GM23248 (cell line): ENCODE measurements at regions not wholly inside any gene's neighbourhood (a gene's known extent, or its start where the extent isn't known, plus 50 kb on each side); places are given as distances from the start of the nearest gene placed in this dataset.

ENCODE experiments used
- DNase-seq: peaks from one replicate; pipeline ENCODE4 v3.0.0-alpha.2; 2015
- H2AFZ ChIP-seq: fragments of 200-600 bp; sonication (generic); 2 replicates; pipeline ENCODE4 v1.6.1; 2016; ENCODE audit warnings: antibody characterized with exemption
- H3F3A ChIP-seq: fragments of 200-600 bp; sonication (generic); 2 replicates; pipeline ENCODE4 v1.6.1; 2016; ENCODE audit warnings: mild to moderate bottlenecking, antibody characterized with exemption, mixed run types; ENCODE audit not compliant: insufficient read depth
- H3K27ac ChIP-seq: fragments of 200-600 bp; sonication (generic); 2 replicates; pipeline ENCODE4 v1.5.1; 2016; ENCODE audit warnings: mild to moderate bottlenecking
- H3K27me3 ChIP-seq: fragments of 200-600 bp; sonication (generic); replicated peaks from 2 replicates; pipeline ENCODE4 v1.6.1; 2016; ENCODE audit warnings: mild to moderate bottlenecking; ENCODE audit not compliant: insufficient read depth
- H3K36me3 ChIP-seq: fragments of 200-600 bp; sonication (generic); 2 replicates; pipeline ENCODE4 v1.6.1; 2016; ENCODE audit warnings: low read depth, mild to moderate bottlenecking
- H3K4me1 ChIP-seq: fragments of 200-600 bp; sonication (generic); 2 replicates; pipeline ENCODE4 v1.6.1; 2016; ENCODE audit warnings: mild to moderate bottlenecking; ENCODE audit not compliant: insufficient read depth
- H3K4me2 ChIP-seq: fragments of 200-600 bp; sonication (generic); one replicate; pipeline ENCODE4 v1.6.1; 2016; ENCODE audit warnings: mild to moderate bottlenecking; ENCODE audit not compliant: unreplicated experiment
- H3K4me3 ChIP-seq: fragments of 200-600 bp; sonication (generic); 2 replicates; pipeline ENCODE4 v1.5.1; 2016; ENCODE audit warnings: mild to moderate bottlenecking
- H3K79me2 ChIP-seq: fragments of 200-600 bp; sonication (generic); 2 replicates; pipeline ENCODE4 v1.6.1; 2016; ENCODE audit warnings: mild to moderate bottlenecking; ENCODE audit not compliant: insufficient read depth
- H3K9ac ChIP-seq: fragments of 200-600 bp; sonication (generic); 2 replicates; pipeline ENCODE4 v1.6.1; 2016; ENCODE audit warnings: mild to moderate bottlenecking
- H3K9me2 ChIP-seq: fragments of 200-600 bp; sonication (generic); 2 replicates; pipeline ENCODE4 v1.6.1; 2016; ENCODE audit warnings: mixed run types, mild to moderate bottlenecking, moderate library complexity; ENCODE audit not compliant: insufficient read depth
- H3K9me3 ChIP-seq: fragments of 200-600 bp; sonication (generic); one replicate; pipeline ENCODE4 v1.6.1; 2017; ENCODE audit warnings: low read depth
- H4K20me1 ChIP-seq: fragments of 200-600 bp; sonication (generic); 2 replicates; pipeline ENCODE4 v1.6.0; 2016; ENCODE audit not compliant: insufficient read depth
- EZH2 ChIP-seq: fragments of 200-600 bp; sonication (generic); IDR thresholded peaks from 2 replicates; pipeline ENCODE4 v1.6.1; 2018; ENCODE audit warnings: antibody characterized with exemption, mild to moderate bottlenecking; ENCODE audit not compliant: insufficient read depth, poor library complexity, severe bottlenecking
- EZH2phosphoT487 ChIP-seq: fragments of 200-600 bp; sonication (generic); IDR thresholded peaks from 2 replicates; pipeline ENCODE4 v1.6.1; 2018; ENCODE audit warnings: antibody characterized with exemption, moderate library complexity, mild to moderate bottlenecking, low read depth; ENCODE audit not compliant: insufficient read depth
- WGBS, 2 experiments: methylation state at CpG; one replicate each; pipeline ENCODE4 v1.1.6; 2015 to 2017; ENCODE audit warnings: low lambda C conversion rate in 2 of 2, low coverage in 1 of 2; ENCODE audit errors: missing lambda C conversion rate in 2 of 2; 5-methylcytosine and 5-hydroxymethylcytosine counted together
- in situ Hi-C: fragments of 300-500 bp; cut with MboI; formaldehyde crosslinking; loops from 2 replicates; pipeline ENCODE4 v1.15.0; 2020

- H3F3A ChIP-seq: no peaks in the 10 kb centered on the region
- no peaks in the 10 kb centered on the region for H4K20me1 ChIP-seq
- TF ChIP-seq EZH2 (no peak), EZH2phosphoT487 (no peak)
- no peak overlapping the region for H3K4me2 ChIP-seq
- H3K4me3 ChIP-seq: no peak overlapping the region
- no peak overlapping the region for H3K27ac ChIP-seq
- in situ Hi-C loops: loop anchor here (10.0 to 25.0 kb wide), 2 partner anchors 249 to 426 kb away; no protein-coding TSS in a partner anchor
- H3K9ac ChIP-seq: no peak overlapping the region
- H3K9me2 ChIP-seq: no peaks in the 10 kb centered on the region
- WGBS, 2 experiments: 50 to 52% methylated on average over 14 of the region's 14 CpGs
- no peak overlapping the region for H2AFZ ChIP-seq
- peaks cover 39% of the 10 kb centered on the region for H3K27me3 ChIP-seq
- no peak for DNase-seq
- no peaks in the 10 kb centered on the region for H3K36me3 ChIP-seq
- H3K4me1 ChIP-seq: no peaks in the 10 kb centered on the region
- H3K9me3 ChIP-seq: no peaks in the 10 kb centered on the region
- H3K79me2 ChIP-seq: no peaks in the 10 kb centered on the region
Observed at GRCh38 chr1:17913326-17914115, 158.4 kb downstream of the ACTL8 start.

- no peak overlapping the region for H3K27ac ChIP-seq
- no peaks in the 10 kb centered on the region for H4K20me1 ChIP-seq
- H3K4me1 ChIP-seq: no peaks in the 10 kb centered on the region
- no peaks in the 10 kb centered on the region for H3K79me2 ChIP-seq
- peaks cover 39% of the 10 kb centered on the region for H3K27me3 ChIP-seq
- no peak overlapping the region for H3K4me3 ChIP-seq
- 58 to 62% methylated on average over 7 of the region's 7 CpGs for WGBS, 2 experiments
- no peaks in the 10 kb centered on the region for H3K9me3 ChIP-seq
- no peaks in the 10 kb centered on the region for H3K9me2 ChIP-seq
- no peak overlapping the region for H3K4me2 ChIP-seq
- H3K36me3 ChIP-seq: no peaks in the 10 kb centered on the region
- H3K9ac ChIP-seq: no peak overlapping the region
- no peaks in the 10 kb centered on the region for H3F3A ChIP-seq
- no peak overlapping the region for H2AFZ ChIP-seq
- TF ChIP-seq EZH2phosphoT487 (no peak), EZH2 (no peak)
- DNase-seq: no peak
- in situ Hi-C loops: loop anchor here (10.0 to 25.0 kb wide), 2 partner anchors 249 to 427 kb away; no protein-coding TSS in a partner anchor
Observed at GRCh38 chr1:17914131-17914530, 159.0 kb downstream of the ACTL8 start.

GRCh38 chr1:17914987-17915386 is 159.9 kb downstream of the ACTL8 start:
- WGBS, 2 experiments: 28 to 29% methylated on average over 9 of the region's 9 CpGs
- Histone ChIP-seq H3F3A (no peaks in the 10 kb centered on the region), H3K27me3 (peaks cover 39% of the 10 kb centered on the region), H3K9me2 (no peaks in the 10 kb centered on the region), H3K36me3 (no peaks in the 10 kb centered on the region), H2AFZ (no peak overlapping the region), H3K4me3 (no peak overlapping the region), H3K27ac (no peak overlapping the region), H3K4me2 (no peak overlapping the region), H4K20me1 (no peaks in the 10 kb centered on the region), H3K4me1 (no peaks in the 10 kb centered on the region), H3K9ac (no peak overlapping the region), H3K79me2 (no peaks in the 10 kb centered on the region), H3K9me3 (no peaks in the 10 kb centered on the region)
- in situ Hi-C loops: loop anchor here (10.0 to 25.0 kb wide), 2 partner anchors 250 to 428 kb away; no protein-coding TSS in a partner anchor
- TF ChIP-seq EZH2phosphoT487: no peak
- no peak for TF ChIP-seq EZH2
- DNase-seq: no peak

- no peak overlapping the region for H3K4me3 ChIP-seq
- H3K36me3 ChIP-seq: no peaks in the 10 kb centered on the region
- H3K9ac ChIP-seq: no peak overlapping the region
- H3K27ac ChIP-seq: no peak overlapping the region
- no peak overlapping the region for H2AFZ ChIP-seq
- TF ChIP-seq EZH2phosphoT487: no peak
- no peak for TF ChIP-seq EZH2
- no peaks in the 10 kb centered on the region for H4K20me1 ChIP-seq
- no peak for DNase-seq
- H3K27me3 ChIP-seq: peaks cover 38% of the 10 kb centered on the region
- no peaks in the 10 kb centered on the region for H3K9me3 ChIP-seq
- H3K9me2 ChIP-seq: no peaks in the 10 kb centered on the region
- no peaks in the 10 kb centered on the region for H3K4me1 ChIP-seq
- WGBS, 2 experiments: 6 to 11% methylated on average over 7 of the region's 7 CpGs
- H3K4me2 ChIP-seq: no peak overlapping the region
- no peaks in the 10 kb centered on the region for H3K79me2 ChIP-seq
- H3F3A ChIP-seq: no peaks in the 10 kb centered on the region
- in situ Hi-C loops: loop anchor here (10.0 to 25.0 kb wide), 2 partner anchors 251 to 428 kb away; no protein-coding TSS in a partner anchor
Observed at GRCh38 chr1:17915511-17916197, 160.5 kb downstream of the ACTL8 start.
